K562 (cell line): ENCODE measurements at regions not wholly inside any gene's neighbourhood (a gene's known extent, or its start where the extent isn't known, plus 50 kb on each side); places are given as distances from the start of the nearest gene placed in this dataset.

Source experiments
- BRF2 ChIP-seq: IDR thresholded peaks from 3 replicates; pipeline ENCODE4 v1.6.1; 2011; ENCODE audit warnings: borderline replicate concordance, mild to moderate bottlenecking; ENCODE audit not compliant: insufficient read length, insufficient read depth
- CBFA2T3 ChIP-seq: fragments of 450-650 bp; IDR thresholded peaks from 2 replicates; pipeline ENCODE4 v1.6.1; 2017
- CGGBP1 ChIP-seq: fragments of 250-450 bp; sonication (Bioruptor Pico); IDR thresholded peaks from 2 replicates; pipeline ENCODE4 v1.9.0; 2021; ENCODE audit warnings: mild to moderate bottlenecking
- CHCHD3 ChIP-seq: fragments of 250-450 bp; sonication (Bioruptor Pico); IDR thresholded peaks from 2 replicates; pipeline ENCODE4 v2.1.2; 2022; ENCODE audit warnings: mild to moderate bottlenecking
- ELK1 ChIP-seq: sonication (generic); formaldehyde crosslinking; IDR thresholded peaks from 2 replicates; pipeline ENCODE4 v1.8.1; 2022; ENCODE audit warnings: missing genetic modification reagents
- HNRNPK ChIP-seq: fragments of 200-400 bp; formaldehyde crosslinking; IDR thresholded peaks from one replicate; pipeline ENCODE4 v1.6.1; 2018; ENCODE audit warnings: mild to moderate bottlenecking, low read depth, low read length; ENCODE audit not compliant: poor library complexity, severe bottlenecking
- KLF13 ChIP-seq: fragments of 450-650 bp; IDR thresholded peaks from 2 replicates; pipeline ENCODE4 v1.6.1; 2016; ENCODE audit warnings: missing genetic modification characterization, low read depth, mild to moderate bottlenecking, missing compliant biosample characterization, moderate library complexity, borderline replicate concordance
- L3MBTL2 ChIP-seq: fragments of 450-650 bp; IDR thresholded peaks from 2 replicates; pipeline ENCODE4 v1.6.1; 2016; ENCODE audit warnings: mild to moderate bottlenecking, moderate library complexity
- MCM3 ChIP-seq: fragments of 450-650 bp; IDR thresholded peaks from 2 replicates; pipeline ENCODE4 v1.6.1; 2016
- NR0B1 ChIP-seq: fragments of 450-650 bp; IDR thresholded peaks from one replicate; pipeline ENCODE4 v1.6.1; 2018; ENCODE audit warnings: mild to moderate bottlenecking, moderate library complexity; ENCODE audit not compliant: partially characterized antibody
- NRF1 ChIP-seq, 2 experiments: fragments of 450-650 bp; IDR thresholded peaks in 1 of 2; conservative IDR thresholded peaks in 1 of 2; 2 replicates each; pipeline ENCODE4 v1.6.1; 2014; ENCODE audit warnings: mild to moderate bottlenecking in 2 of 2
- PHF20 ChIP-seq: fragments of 450-650 bp; IDR thresholded peaks from 2 replicates; pipeline ENCODE4 v1.6.1; 2018; ENCODE audit not compliant: partially characterized antibody
- PKNOX1 ChIP-seq: fragments of 450-650 bp; IDR thresholded peaks from 2 replicates; pipeline ENCODE4 v1.6.1; 2016
- PML ChIP-seq: IDR thresholded peaks from 2 replicates; pipeline ENCODE4 v1.6.1; 2012; ENCODE audit warnings: low read length, inconsistent platforms
- RBM15 ChIP-seq: fragments of 200-400 bp; formaldehyde crosslinking; IDR thresholded peaks from 2 replicates; pipeline ENCODE4 v1.6.1; 2018; ENCODE audit warnings: mild to moderate bottlenecking, low read length, moderate library complexity; ENCODE audit not compliant: insufficient read depth
- SNRNP70 ChIP-seq: fragments of 200-400 bp; formaldehyde crosslinking; optimal IDR thresholded peaks from 2 replicates; pipeline ENCODE3; 2017; ENCODE audit warnings: low read depth, low read length
- TBL1XR1 ChIP-seq, 2 experiments: IDR thresholded peaks; 2 replicates each; pipeline ENCODE4 v1.6.1; 2012; ENCODE audit warnings: improper control_type of control experiment in 2 of 2, low read length in 2 of 2, mild to moderate bottlenecking in 1 of 2
- ZFP91 ChIP-seq: sonication (generic); formaldehyde crosslinking; IDR thresholded peaks from 2 replicates; pipeline ENCODE4 v1.8.0; 2022; ENCODE audit warnings: mild to moderate bottlenecking, missing genetic modification reagents
- ZNF212 ChIP-seq: fragments of 450-650 bp; formaldehyde crosslinking; IDR thresholded peaks from 2 replicates; pipeline ENCODE4 v1.4.0; 2020; ENCODE audit warnings: mild to moderate bottlenecking
- ZNF217 ChIP-seq: sonication (generic); formaldehyde crosslinking; IDR thresholded peaks from 2 replicates; pipeline ENCODE4 v1.8.0; 2022; ENCODE audit warnings: mild to moderate bottlenecking, missing genetic modification reagents
- ZNF316 ChIP-seq: fragments of 450-650 bp; IDR thresholded peaks from 2 replicates; pipeline ENCODE4 v1.6.1; 2016
- ZNF436 ChIP-seq: fragments of 250-450, 450-650 bp; sonication (Bioruptor Pico); formaldehyde crosslinking; IDR thresholded peaks from 2 replicates; pipeline ENCODE4 v1.7.0; 2020; ENCODE audit warnings: mild to moderate bottlenecking
- ZNF512 ChIP-seq: IDR thresholded peaks from 2 replicates; pipeline ENCODE4 v1.6.1; 2016; ENCODE audit warnings: missing genetic modification characterization, missing compliant biosample characterization

GRCh38 chr6:90370493-90370959 is 73.9 kb upstream of the BACH2 start (continued):
- TF ChIP-seq ZFP91 (CRISPR knock-in tag) = no peak
- peak; percentile 40 for TF ChIP-seq ZNF316
- no peak for TF ChIP-seq KLF13 (tag)
- TF ChIP-seq CBFA2T3 = peak; percentile 53
- TF ChIP-seq PHF20 = no peak
- no peak for TF ChIP-seq BRF2
- TF ChIP-seq ELK1 (CRISPR knock-in tag) = no peak
- TF ChIP-seq ZNF512 = no peak
- no peak for TF ChIP-seq TBL1XR1 (IDR thresholded peaks at IDR 0.05; ENCODE audit: low read length in 2 of 2)
- TF ChIP-seq SNRNP70 = no peak
- TF ChIP-seq NR0B1 = no peak
- TF ChIP-seq CHCHD3 (CRISPR knock-in tag) = no peak
- TF ChIP-seq MCM3 = no peak
- no peak for TF ChIP-seq RBM15
- TF ChIP-seq ZNF436 (CRISPR knock-in tag) = no peak
- no peak for TF ChIP-seq ZNF212 (CRISPR knock-in tag)
- no peak for TF ChIP-seq PML
- peak; percentile 62 for TF ChIP-seq L3MBTL2
- no peak for TF ChIP-seq ZNF217 (CRISPR knock-in tag)
- TF ChIP-seq HNRNPK = no peak
- no peak for TF ChIP-seq NRF1 (conservative IDR thresholded peaks at IDR 0.05 in 1 of 2, IDR thresholded peaks at IDR 0.05 in 1 of 2)
- no peak for TF ChIP-seq PKNOX1
- no peak for TF ChIP-seq CGGBP1 (CRISPR knock-in tag)
